ENCODE measurements at regions not wholly inside any gene's neighbourhood (a gene's known extent, or its start where the extent isn't known, plus 50 kb on each side); places are given as distances from the start of the nearest gene placed in this dataset.

GRCh38 chr3:72543246-72543645 lies 305.0 kb downstream of the SHQ1 start:
- TF ChIP-seq CTCF (IDR thresholded peaks at IDR 0.05; ENCODE audit: insufficient read depth, low read length, poor library complexity, severe bottlenecking) (no peak), EZH2phosphoT487 (conservative IDR thresholded peaks at IDR 0.05; ENCODE audit: low read length) (no peak)

Data from SU-DHL-6 (cell line).